HG03442 (cell line): ENCODE measurements at regions not wholly inside any gene's neighbourhood (a gene's known extent, or its start where the extent isn't known, plus 50 kb on each side); places are given as distances from the start of the nearest gene placed in this dataset.

Experiments
- ATAC-seq: cut with Tn5 transposase; IDR thresholded peaks from one replicate; pipeline ENCODE4 v1.9.1; 2021; ENCODE audit warnings: mild to moderate bottlenecking, moderate library complexity; ENCODE audit not compliant: unreplicated experiment

DNA sequence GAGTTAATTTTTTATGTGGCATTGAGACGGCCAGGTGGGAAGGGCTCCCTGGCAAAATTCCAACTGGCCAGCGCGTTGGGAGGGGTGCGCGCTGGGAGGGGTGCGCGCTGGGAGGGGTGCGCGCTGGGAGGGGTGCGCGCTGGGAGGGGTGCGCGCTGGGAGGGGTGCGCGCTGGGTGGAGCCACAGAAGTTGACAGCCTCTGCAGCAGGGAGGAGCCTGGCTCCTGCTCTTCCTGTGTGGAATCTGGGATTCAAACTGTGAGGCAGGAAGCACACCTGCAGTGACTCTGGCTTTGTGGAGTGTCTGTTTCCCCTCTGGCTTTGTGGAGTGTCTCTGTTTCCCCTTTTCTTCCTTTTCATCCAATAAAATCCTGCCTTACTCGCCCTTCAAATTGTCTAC, 147.9 kb upstream of the CBLN2 start:
- ATAC-seq, result no peak

DNA sequence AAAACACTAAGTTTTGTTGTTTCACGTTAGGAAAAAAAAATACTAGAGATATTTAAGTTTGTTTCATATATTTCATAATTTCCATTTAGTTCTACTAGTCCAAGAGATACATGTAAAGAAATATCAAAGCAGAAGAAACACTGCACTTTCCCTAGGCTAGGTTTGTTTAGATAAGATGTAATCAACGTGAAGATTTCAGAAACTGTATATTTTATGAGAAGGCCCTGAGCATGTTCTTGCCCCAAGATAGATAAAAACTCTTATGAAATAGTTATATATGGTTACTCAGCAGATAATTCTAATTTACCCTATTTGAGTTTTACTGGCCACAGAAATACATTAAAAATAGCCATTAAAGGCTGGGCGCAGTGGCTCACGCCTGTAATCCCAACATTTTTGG, 143.6 kb upstream of the CBLN2 start:
- no peak for ATAC-seq

DNA sequence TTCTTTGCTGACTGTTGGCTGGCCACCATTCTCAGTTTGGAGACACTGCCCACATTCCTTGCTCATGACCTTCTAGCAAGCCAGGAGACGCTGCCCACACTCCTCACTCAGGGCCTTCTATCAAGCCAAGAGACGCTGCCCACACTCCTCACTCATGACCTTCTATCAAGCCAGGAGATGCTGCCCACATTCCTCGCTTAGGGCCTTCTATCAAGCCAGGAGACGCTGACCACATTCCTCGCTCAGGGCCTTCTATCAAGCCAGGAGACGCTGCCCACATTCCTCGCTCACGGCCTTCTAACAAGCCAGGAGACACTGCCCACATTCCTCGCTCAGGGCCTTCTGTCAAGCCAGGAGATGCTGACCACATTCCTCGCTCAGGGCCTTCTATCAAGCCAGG, 131.3 kb upstream of the CBLN2 start:
- ATAC-seq, result no peak

DNA sequence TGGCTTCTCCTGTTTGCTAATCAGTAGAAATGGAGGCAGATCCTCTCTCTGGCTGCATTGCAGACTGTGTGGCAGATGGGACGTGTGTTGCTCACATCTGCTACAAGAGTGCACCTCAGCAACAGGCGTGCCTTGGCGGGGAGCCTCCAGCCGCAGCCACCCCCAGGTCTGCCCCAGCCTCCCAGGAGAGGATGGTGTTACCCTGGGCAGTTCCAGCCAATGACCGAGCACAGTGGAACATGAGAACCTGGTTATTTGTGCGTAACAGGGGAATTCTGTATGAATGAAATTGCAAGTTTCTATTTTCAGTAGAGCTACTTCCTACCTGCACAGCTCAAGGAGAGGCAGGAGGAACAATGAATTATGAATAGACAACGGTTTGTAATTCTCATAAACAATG, 130.6 kb upstream of the CBLN2 start:
- ATAC-seq, result peak; percentile 90

DNA sequence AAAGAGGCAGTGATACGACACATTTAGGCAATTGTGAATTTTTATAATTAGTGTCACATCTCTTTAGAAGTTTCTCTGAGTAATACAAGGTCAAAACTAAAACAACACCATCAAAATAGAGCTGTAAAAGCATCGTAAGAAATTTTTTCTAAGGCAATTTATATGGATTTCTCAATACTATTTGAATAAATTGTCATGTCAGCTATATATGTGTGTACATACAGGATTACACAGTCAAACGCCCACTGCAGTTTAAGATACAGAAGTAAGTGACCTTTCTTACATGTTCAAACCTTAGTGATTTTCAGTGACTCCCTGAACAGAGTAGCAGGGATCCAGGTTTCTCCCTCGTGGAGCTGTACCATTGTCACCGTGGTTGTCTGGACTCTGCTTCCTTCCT, 129.1 kb upstream of the CBLN2 start:
- ATAC-seq, result no peak

DNA sequence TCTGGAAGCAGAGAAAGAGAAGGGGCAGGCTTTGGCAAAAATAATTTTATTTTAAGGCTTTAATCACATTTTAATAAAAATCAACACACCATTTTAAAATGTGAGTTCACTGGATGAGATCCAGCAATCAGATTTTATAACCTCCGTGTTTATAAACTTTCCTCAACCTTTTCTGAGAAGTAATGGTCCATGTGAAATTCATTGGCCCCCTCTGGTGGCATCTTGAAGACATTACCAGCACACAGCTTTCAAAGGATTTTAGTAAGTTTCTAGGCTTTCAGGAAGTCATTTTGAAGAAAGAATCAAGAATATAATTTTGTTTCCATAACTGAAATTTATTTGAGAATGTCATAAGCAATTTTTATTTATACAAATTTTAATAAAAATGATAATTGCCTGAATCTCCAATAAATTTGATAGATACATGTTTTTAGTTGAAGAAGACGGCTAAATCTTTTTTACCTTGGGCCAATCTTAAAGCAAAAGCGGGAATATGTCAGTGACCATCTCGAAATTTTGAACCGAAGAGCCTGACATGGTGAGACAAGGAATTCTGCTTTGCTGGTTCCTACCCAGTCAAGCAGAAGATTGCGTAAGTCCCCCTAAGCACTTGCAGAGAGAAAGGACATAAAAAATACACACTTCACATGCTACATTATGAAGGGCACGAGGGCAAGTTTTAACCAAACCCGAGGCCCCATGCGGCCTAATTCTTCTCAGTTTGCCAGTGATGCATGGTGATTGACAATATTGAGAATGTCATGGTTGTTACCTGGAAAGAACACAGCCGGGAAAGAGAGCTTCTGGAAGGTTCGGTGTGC, 128.4 kb upstream of the CBLN2 start:
- ATAC-seq, result peak; percentile 49

DNA sequence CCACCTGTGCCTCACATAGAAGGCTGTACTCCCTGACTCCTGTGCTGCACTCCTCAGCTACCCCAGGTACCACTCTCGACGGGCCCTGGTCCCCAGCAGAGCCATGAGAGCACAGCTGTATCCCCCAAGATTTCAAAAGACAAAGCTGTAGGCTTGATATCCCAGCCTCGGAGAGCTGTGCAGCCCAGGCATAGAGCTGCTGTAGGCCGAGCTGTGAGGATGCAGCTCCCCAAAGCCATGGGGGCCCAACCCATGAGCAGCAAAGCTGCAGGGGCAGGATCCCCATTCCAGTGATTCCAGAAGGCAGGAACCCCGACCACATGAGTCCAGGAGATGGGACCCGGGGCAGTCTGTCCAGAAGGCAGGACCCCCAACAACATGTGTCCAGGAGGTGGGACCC, 123.8 kb upstream of the CBLN2 start:
- ATAC-seq, result no peak

DNA sequence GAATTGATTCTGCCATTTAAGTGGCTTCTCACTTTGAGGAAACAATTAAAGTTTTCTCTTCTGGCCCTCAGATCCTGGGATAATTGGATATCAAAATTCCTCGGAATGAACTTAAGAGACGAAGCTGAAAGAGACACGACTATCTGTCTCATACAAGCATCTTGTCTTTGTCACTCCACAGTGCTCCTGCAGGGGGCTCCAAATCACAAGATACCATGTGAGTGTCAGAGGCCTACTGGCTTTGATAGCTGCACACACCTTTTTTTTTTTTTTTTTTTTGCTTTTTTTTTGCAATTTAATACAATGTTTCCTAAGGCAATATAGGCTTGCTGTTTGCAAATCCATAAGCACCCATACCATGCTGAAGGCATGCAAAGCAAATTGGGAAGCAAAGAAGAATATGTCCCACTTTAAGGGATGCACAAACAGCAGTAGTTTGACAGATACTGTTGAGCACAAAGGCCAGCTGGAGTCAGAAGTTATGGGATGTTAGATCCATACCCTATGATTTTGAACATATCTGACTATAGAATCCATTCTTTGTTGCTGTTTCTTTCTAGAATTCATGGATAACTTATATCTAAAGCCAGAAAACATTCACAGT, 109.0 kb upstream of the CBLN2 start:
- peak; percentile 95 for ATAC-seq

DNA sequence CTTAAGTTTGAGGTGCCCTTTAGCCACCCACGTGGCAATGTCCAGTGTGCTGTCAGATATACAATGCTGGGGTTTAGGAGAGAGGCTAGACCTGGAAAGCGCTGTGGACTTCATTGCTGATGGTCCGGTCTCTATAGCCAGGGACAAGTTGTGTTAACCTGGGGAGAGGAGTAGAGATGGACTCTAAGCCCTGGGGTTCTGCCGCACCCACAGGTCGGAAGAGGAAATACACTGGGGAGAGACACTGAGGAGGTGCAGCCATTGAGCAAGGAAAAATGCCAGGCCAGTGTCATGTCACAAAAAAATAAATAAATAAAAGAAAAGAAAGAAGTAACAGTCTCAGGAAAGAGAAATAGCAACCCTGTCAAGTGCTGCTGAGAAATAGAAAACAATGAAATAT, 106.9 kb upstream of the CBLN2 start:
- no peak for ATAC-seq

DNA sequence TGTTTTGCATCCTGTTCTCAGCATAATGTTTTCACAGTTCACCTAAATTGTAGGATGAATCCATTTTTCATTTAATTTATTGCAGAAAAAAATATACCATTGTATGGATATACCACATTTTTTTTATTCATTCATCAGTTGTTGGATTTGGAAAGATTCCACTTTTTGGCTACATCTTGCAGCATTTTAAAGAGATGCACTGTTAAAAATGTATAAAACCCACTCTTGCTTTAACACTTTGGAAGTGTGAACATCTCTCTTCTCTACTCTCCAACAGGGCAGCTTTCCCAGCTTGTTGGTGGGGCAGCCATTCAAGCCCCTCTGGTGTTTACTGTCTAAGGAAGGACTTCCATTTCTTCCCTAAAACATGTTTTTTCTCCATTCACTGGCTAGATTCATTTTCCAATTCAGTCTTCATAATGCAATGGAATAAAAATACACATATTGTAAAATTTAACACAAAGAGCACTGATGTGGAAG, 104.4 kb upstream of the CBLN2 start:
- ATAC-seq, result no peak

DNA sequence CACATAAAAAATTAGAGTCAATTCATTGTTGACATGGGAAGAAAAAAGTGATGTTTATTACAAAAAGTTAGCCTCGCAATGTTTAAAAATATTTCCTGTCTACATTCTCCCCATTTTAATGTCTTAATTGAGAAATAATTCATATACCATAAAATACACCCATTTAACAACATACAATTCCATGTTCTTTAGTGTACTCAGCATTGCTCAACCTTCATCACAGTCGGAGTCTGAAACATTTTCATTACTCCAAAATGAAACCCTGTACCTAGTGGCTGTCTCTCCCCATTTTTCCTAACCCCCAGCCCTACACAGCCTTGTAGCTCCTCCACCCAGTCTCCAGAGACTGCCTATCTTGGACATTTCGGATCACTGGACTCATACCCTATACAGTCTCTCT, 103.9 kb upstream of the CBLN2 start:
- no peak for ATAC-seq

DNA sequence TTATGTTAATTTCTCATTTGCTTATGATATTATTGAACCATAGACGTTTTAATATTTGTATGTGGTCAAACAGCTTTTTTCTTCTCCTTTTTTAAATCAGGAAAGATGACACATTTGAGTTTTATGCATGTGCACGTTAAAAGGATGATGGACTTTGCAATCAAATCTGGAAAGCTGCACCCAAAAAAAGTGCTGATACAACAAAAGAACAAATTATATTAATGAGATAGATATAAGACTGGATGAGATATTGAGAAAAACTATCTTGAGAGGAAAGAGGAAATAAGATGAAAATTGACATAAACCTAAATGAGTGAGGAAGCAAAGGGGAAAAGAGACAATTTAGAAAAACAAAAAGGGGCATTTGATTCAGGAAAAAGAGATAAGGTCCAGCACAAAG, 96.4 kb upstream of the CBLN2 start:
- no peak for ATAC-seq

DNA sequence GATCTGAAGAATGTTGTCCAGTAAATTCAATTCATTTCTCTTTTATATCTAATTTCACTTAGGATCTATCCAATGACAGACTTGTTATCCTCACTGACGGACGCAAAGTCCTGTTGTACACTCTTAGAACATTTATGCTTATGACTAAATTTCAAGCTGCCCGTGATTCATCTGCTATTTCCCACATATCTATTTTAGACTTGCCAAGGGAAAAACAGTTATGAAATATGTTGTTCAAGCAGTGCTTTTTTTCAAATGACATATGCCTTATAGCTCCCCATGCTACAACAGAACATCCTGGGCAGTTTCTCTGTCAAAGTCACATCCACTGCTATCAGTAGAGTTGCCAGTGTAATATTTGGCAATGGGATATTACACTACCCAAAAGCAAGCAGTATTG, 94.2 kb upstream of the CBLN2 start:
- ATAC-seq, result no peak

DNA sequence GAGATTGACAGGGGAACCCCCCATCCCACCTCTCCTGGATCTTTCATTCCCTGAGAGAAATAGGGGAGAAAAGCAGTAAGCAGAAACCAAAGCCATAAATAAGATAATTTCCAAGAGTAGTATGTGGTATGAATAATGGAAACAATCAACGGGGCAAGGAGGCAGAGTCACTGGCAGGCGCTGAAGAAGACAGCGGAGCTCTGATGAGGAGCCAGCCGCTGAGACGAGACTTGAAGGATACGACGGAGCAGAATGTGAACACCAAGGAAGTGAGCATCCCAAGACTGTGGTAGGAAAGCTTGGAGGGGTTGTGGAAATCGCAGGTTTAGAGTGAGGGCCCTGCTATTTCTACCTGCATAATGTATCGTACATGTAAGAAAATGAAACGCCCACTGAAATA, 93.6 kb upstream of the CBLN2 start:
- ATAC-seq, result no peak

DNA sequence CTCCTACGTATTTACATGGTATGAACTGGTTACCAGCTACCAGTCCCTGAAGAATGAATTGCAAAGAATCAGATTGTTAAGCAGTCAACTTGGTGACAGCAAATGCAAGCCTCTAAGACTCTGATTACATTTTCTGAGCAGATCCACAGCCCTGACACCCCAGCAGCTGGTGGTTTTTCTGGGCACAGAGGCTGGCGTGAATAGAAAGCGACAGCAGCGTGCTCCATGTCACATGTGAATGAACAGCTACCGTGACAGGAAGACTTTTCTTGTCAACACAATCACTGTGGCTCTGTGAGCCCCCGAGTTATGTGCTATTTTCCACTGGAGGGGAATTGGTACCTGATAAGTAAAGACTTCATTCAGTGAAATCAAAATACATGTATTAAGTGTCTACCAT, 93.2 kb upstream of the CBLN2 start:
- no peak for ATAC-seq

DNA sequence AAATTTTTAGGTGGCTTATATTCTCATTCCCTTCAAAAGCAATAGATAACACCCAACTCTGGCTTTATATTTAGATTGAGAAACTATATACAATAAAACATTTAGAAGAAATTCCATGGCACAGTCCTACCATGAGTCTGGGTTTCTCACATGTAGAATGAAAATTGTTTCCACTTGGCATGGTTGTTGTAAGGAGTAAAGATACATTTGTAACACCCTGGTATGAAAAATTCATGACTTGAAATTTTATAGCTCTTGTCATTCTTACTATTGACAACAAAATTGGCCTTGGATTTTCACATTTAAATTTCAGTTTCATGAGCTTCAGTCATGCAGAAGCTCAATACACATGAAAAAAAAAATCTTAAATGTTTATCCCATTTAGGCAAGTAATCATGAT, 92.5 kb upstream of the CBLN2 start:
- no peak for ATAC-seq

DNA sequence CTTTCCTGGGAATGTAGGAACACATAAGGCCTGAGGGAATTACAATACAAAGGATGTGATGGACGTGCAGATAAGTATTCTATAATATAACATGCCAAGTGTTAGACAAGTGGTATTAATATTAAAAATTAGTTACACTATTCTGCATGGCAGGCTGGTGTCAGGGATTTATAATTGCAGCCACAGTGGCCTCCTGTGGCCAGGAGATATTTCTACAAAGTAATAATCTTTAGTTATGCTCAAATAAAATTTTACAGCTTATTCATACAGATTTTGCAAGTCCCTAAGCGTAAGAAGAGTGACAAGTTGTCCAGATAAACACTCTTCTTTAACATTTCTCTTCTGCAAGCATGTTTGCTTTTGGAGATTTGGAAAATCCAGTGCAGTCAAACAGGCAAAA, 90.4 kb upstream of the CBLN2 start:
- ATAC-seq, result no peak

DNA sequence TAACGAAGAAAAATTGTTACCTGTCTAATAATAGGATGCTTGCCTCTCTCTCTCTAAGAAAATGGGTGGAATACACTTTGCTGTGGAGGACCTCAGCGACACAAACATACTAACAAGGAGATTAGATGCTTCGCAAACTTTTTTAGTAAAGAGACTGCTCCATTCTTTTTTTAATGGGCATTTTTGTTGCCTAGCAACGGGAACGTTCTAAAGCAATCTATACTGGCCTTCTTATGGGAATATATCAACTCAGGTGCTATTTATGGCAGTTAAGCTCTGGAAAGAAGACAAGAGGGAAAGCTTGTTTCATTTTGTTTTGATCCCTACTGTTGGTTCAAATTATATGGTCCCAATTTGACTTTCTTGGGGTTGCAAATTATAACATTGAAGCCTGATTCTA, 86.8 kb upstream of the CBLN2 start:
- ATAC-seq, result no peak

DNA sequence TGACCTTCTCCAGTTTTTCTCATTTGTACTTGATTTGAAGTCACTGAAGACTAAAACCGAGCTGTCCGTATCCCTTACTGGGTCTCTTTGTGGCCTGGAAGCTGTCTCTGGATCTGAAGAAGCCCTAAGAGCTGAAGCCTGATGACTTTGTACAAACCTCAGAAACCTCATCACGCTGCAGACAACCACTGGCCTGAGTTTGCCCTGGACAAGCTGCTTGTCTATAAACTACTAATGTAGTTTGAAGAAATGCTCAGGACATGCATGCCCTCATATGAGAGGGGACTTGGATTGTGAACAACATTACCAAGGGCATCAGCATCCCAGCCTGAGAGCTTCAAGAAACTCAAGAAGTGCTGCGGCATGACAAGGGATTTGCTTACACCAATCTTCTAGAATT, 79.3 kb upstream of the CBLN2 start:
- ATAC-seq, result no peak

DNA sequence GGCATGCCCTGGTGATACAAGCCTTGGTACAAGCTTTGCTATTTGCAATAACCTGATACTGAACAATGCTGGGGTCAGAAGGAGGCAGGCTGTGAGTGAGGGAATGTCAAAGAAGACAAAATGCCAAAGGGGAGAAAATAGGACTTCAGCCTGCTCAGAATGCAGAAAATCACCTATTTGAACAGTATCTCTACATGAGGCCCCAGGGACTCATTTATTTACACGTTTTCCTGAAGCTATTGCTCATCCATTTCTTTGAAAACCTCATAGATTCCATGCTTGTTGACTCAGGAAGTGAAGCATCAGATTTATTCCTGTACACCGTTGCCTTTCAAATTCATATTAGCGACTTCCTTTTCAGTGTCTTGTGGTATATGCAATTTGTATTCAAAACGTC, 69.4 kb upstream of the CBLN2 start:
- no peak for ATAC-seq

DNA sequence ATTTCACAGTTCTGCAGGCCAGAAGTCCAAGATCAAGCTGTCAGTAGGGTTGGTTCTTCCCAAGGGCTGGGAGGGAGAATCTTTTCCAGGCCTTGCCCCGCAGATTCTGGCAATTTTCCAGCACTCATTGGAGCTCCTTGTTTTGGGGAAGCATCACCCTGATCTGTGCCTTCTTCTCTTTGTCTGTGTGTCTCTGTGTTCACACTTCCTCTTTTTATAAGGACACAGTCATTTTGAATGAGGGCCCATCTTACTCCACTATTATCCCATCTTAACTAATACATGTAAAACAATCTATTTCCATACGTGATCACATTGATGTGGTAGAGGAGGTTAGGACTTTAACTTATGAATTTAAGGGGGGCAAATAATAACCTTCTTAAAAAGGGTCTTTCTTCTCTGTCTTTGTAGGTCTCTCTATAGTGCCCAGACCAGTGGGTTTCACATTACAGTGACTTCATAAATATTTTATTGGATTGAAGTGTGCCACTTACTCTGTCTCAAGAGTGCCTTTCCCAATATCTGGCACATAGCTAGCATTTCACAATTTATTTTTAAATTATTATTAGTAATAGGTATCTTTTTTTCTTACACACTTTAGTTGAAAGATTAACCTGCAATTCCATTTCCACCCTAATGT, 68.9 kb upstream of the CBLN2 start:
- no peak for ATAC-seq

DNA sequence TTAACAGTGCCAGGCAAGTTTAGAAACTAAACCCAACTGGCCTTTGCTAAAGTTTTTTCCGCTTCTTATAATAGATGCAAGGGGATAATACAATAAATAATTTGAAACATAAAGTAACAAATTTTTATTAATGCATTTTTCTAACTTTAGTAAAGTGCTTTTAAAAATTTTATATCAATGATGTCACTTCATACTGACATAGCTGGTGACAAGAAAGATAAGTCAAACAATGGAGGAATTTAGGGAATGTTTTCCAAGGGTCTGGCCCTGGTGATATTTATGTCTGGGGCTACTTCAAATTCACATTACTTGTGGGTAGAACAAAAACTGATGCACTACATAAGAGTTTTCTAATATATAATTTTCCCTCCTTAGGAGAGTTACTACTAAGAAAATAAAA, 61.2 kb upstream of the CBLN2 start:
- ATAC-seq, result no peak
